ENCODE measurements at regions not wholly inside any gene's neighbourhood (a gene's known extent, or its start where the extent isn't known, plus 50 kb on each side); places are given as distances from the start of the nearest gene placed in this dataset.

GRCh38 chr14:71560751-71561150 lies 371.5 kb upstream of the RGS6 start:
- TF ChIP-seq CTCF (IDR thresholded peaks at IDR 0.05) (no peak), POLR2A (IDR thresholded peaks at IDR 0.05) (no peak)
